ENCODE measurements at regions not wholly inside any gene's neighbourhood (a gene's known extent, or its start where the extent isn't known, plus 50 kb on each side); places are given as distances from the start of the nearest gene placed in this dataset.

DNA sequence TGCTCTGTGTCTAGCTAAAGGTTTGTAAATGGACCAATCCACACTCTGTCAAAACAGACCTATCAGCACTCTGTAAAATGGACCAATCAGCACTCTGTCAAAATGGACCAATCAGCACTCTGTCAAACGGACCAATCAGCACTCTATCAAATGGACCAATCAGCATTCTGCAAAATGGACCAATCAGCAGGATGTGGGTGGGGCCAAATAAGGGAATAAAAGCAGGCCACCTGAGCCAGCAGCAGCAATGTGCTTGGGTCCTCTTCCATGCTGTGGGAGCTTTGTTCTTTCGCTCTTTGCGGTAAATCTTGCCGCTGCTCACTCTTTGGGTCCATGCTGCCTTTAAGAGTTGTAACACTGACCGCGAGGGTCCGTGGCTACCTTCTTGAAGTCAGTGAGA lies 740.5 kb upstream of the POM121L12 start:
- H3K36me3 Mint-ChIP-seq (ENCODE audit: unreplicated experiment) = no peaks in the 10 kb centered on the region
- DNase-seq = no peak
- H3K9me3 Mint-ChIP-seq (ENCODE audit: unreplicated experiment) = no peaks in the 10 kb centered on the region
- H3K4me1 Mint-ChIP-seq (ENCODE audit: low read depth, unreplicated experiment) = no peaks in the 10 kb centered on the region
- H3K27me3 Mint-ChIP-seq (ENCODE audit: unreplicated experiment) = peaks cover 2% of the 10 kb centered on the region
- no peak overlapping the region for H3K27ac Mint-ChIP-seq (ENCODE audit: unreplicated experiment)
- H3K4me3 Mint-ChIP-seq (ENCODE audit: unreplicated experiment) = no peak overlapping the region
- TF ChIP-seq, protein P1, sequence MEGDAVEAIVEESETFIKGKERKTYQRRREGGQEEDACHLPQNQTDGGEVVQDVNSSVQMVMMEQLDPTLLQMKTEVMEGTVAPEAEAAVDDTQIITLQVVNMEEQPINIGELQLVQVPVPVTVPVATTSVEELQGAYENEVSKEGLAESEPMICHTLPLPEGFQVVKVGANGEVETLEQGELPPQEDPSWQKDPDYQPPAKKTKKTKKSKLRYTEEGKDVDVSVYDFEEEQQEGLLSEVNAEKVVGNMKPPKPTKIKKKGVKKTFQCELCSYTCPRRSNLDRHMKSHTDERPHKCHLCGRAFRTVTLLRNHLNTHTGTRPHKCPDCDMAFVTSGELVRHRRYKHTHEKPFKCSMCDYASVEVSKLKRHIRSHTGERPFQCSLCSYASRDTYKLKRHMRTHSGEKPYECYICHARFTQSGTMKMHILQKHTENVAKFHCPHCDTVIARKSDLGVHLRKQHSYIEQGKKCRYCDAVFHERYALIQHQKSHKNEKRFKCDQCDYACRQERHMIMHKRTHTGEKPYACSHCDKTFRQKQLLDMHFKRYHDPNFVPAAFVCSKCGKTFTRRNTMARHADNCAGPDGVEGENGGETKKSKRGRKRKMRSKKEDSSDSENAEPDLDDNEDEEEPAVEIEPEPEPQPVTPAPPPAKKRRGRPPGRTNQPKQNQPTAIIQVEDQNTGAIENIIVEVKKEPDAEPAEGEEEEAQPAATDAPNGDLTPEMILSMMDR (IDR thresholded peaks at IDR 0.05; ENCODE audit: partially characterized antibody, unreplicated experiment) = no peak

DNA sequence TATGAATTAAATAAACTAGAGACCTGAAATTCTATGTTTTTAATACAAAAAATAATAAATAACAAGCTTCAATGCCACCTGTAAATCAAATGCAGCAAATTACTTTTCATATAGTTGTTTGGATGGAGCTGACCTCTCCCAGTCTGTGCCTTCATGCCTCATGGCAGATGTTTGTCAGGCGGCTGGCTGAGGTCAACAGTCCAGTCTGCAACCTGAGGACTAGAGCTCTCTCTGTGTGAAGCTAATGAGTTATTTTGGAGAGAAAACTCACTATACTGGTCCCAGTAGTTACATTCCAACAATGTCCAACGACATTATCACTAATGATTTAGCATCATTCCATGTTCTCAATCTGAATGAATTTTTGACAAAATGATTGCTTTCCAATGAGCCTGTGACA lies 746.2 kb upstream of the POM121L12 start:
- no peak overlapping the region for H3K27ac Mint-ChIP-seq (ENCODE audit: unreplicated experiment)
- H3K4me3 Mint-ChIP-seq (ENCODE audit: unreplicated experiment) = no peak overlapping the region
- H3K9me3 Mint-ChIP-seq (ENCODE audit: unreplicated experiment) = no peaks in the 10 kb centered on the region
- no peaks in the 10 kb centered on the region for H3K36me3 Mint-ChIP-seq (ENCODE audit: unreplicated experiment)
- H3K4me1 Mint-ChIP-seq (ENCODE audit: low read depth, unreplicated experiment) = no peaks in the 10 kb centered on the region
- H3K27me3 Mint-ChIP-seq (ENCODE audit: unreplicated experiment) = no peaks in the 10 kb centered on the region
- TF ChIP-seq, protein P1 (IDR thresholded peaks at IDR 0.05; ENCODE audit: partially characterized antibody, unreplicated experiment) = no peak
- DNase-seq = no peak

DNA sequence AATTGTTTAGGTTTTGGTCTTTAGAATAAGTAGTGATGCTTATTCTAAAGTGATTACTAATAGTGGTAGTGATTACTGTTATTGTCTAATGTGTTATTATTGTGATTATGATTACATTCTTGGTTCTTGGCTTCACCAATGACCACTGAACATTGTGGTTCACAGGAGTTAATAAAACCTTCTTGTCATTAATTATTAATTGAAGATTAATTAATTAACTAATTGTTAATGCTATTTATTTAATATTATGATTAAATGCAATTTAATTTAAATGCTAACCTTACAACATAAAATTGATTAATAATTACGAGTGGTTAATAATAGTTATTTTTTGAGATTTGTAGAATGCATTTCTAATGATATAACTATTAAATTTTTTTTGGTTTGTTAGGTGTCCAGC lies 747.7 kb upstream of the POM121L12 start:
- Mint-ChIP-seq H3K27ac (ENCODE audit: unreplicated experiment) (no peak overlapping the region), H3K4me1 (ENCODE audit: low read depth, unreplicated experiment) (no peaks in the 10 kb centered on the region), H3K27me3 (ENCODE audit: unreplicated experiment) (no peaks in the 10 kb centered on the region), H3K36me3 (ENCODE audit: unreplicated experiment) (no peaks in the 10 kb centered on the region), H3K9me3 (ENCODE audit: unreplicated experiment) (no peaks in the 10 kb centered on the region), H3K4me3 (ENCODE audit: unreplicated experiment) (no peak overlapping the region)
- TF ChIP-seq, protein P1 (IDR thresholded peaks at IDR 0.05; ENCODE audit: partially characterized antibody, unreplicated experiment) = no peak
- DNase-seq = no peak

DNA sequence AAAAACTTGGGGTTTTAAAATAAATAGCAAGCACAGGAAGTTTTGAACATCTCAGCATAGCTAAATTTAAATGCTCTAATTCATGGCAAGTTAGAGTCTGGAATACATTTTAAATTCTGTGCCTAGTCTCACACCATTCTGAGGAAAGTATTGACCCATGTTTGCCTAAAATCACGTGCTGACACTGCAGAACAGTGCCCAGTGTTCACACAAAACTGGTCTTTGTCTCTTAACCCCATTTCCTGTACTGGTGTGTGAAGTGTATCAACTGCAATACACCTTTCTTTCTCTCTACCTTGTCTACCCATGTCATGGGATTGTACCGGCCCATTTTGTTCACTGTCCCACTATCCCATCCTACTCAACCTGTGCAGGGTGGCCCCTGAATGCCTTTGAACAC lies 749.7 kb upstream of the POM121L12 start:
- Mint-ChIP-seq H3K9me3 (ENCODE audit: unreplicated experiment) (no peaks in the 10 kb centered on the region), H3K4me3 (ENCODE audit: unreplicated experiment) (no peak overlapping the region), H3K36me3 (ENCODE audit: unreplicated experiment) (no peaks in the 10 kb centered on the region), H3K27ac (ENCODE audit: unreplicated experiment) (no peak overlapping the region), H3K27me3 (ENCODE audit: unreplicated experiment) (no peaks in the 10 kb centered on the region), H3K4me1 (ENCODE audit: low read depth, unreplicated experiment) (no peaks in the 10 kb centered on the region)
- no peak for DNase-seq
- TF ChIP-seq, protein P1 (IDR thresholded peaks at IDR 0.05; ENCODE audit: partially characterized antibody, unreplicated experiment) = no peak

DNA sequence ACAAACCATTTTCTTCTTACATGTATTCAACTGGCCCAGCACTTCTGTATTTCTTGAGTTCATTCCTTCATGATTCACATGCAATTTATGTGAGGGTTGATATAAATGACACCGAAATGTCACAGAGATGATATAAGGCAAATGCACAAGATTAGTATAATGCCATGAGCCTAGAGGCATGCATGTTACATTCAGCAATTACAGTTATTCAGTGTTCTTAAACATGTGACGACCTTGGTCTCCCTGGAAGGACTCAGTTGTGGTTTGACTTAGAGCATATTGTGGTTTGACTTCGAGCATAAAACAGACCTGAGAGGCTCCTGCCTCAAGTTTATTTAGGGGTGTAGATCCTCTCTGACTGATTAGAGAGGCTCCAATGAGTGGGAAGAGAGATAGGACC lies 752.1 kb upstream of the POM121L12 start:
- Mint-ChIP-seq H3K4me3 (ENCODE audit: unreplicated experiment) (no peak overlapping the region), H3K9me3 (ENCODE audit: unreplicated experiment) (peaks cover 1% of the 10 kb centered on the region), H3K4me1 (ENCODE audit: low read depth, unreplicated experiment) (no peaks in the 10 kb centered on the region), H3K27ac (ENCODE audit: unreplicated experiment) (no peak overlapping the region), H3K36me3 (ENCODE audit: unreplicated experiment) (no peaks in the 10 kb centered on the region), H3K27me3 (ENCODE audit: unreplicated experiment) (no peaks in the 10 kb centered on the region)
- TF ChIP-seq, protein P1 (IDR thresholded peaks at IDR 0.05; ENCODE audit: partially characterized antibody, unreplicated experiment) = no peak
- no peak for DNase-seq
